Esophagus squamous epithelium (tissue), 5 donors: ENCODE measurements at regions not wholly inside any gene's neighbourhood (a gene's known extent, or its start where the extent isn't known, plus 50 kb on each side); places are given as distances from the start of the nearest gene placed in this dataset.

Source experiments
- DNase-seq: peaks from one replicate; lab custom pipeline; 2025; lab: John Stamatoyannopoulos, UW
- H3K27ac ChIP-seq, 4 donors: fragments of 200-600 bp; sonication (generic); one replicate each; pipeline ENCODE4 v1.5.1; 2016 to 2019; ENCODE audit warnings: mild to moderate bottlenecking in 1 of 4
- H3K27me3 ChIP-seq, 4 donors: fragments of 200-600 bp; sonication (generic); 1 replicate in 3 of 4; 2 replicates in 1 of 4; pipeline versions ENCODE4 v1.5.1 to v1.6.0; 2017 to 2021; ENCODE audit warnings: antibody characterized with exemption in 1 of 4
- H3K36me3 ChIP-seq, 3 donors: fragments of 200-600 bp; sonication (generic); one replicate each; pipeline ENCODE4 v1.5.1; 2016 to 2019
- H3K4me1 ChIP-seq, 3 donors: fragments of 200-600 bp; sonication (generic); one replicate each; pipeline ENCODE4 v1.5.1; 2017 to 2019
- H3K4me3 ChIP-seq, 4 donors: fragments of 200-600 bp; sonication (generic); 1 replicate in 3 of 4; 2 replicates in 1 of 4; pipeline ENCODE4 v1.5.1; 2016 to 2019; ENCODE audit warnings: mild to moderate bottlenecking in 2 of 4, moderate library complexity in 1 of 4
- H3K9me3 ChIP-seq, 3 donors: fragments of 200-600 bp; sonication (generic); one replicate each; pipeline ENCODE4 v1.5.1; 2016 to 2019
- POLR2A ChIP-seq, 4 donors: fragments of 450-650 bp; IDR thresholded peaks; one replicate each; pipeline ENCODE4 v1.6.1; 2017; ENCODE audit warnings: antibody characterized with exemption in 4 of 4, mild to moderate bottlenecking in 4 of 4, moderate library complexity in 3 of 4
- WGBS, 2 donors: methylation state at CpG; one replicate each; pipeline ENCODE4 v1.1.5; 2018; 5-methylcytosine and 5-hydroxymethylcytosine counted together
- intact Hi-C: fragments of 100-400 bp; cut with DNase I; formaldehyde crosslinking; loops from one replicate; pipeline ENCODE4 v1.15.0; 2022
- TF ChIP-seq, protein P1 (sequence below), 6 experiments: fragments of 450-650 bp in 4 of 6; fragments of 200-600 bp in 2 of 6; sonication (generic) in 2 of 6; IDR thresholded peaks; one replicate each; pipeline ENCODE4 v1.5.1; 2016 to 2019; ENCODE audit warnings: antibody characterized with exemption in 6 of 6, mild to moderate bottlenecking in 4 of 6, moderate library complexity in 4 of 6
- donor health status: DM: yes; HTN: yes; CAD: no.

DNA sequence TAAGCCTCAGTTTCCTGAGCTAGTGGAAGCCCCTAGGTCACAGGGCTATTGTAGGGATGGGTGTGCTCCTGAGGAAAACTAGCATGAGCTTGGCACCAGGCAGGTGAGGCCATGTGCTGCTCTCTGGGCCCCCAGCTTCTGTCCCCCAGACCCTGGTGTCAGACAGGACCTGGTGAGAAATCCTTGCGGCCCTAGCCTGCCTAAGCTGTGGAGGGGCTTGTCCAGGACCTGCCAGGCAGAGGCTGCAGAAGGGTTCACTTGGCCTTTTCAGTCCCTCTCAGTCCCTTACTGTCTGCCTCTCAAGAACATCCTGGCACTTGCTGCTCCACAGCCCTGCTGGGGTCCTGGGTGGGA is 58.4 kb downstream of the ZFP36L2 start:
- H3K27me3 ChIP-seq = no peaks in the 10 kb centered on the region
- no peak overlapping the region for H3K4me3 ChIP-seq
- WGBS, 2 donors = 100% methylated on average over 1 of the region's 1 CpG; no CpG with 5 or more reads in 1 of the 2 donors
- peak overlapping the region; percentile 85 to 91 (median 88) for H3K27ac ChIP-seq
- H3K36me3 ChIP-seq = no peaks in the 10 kb centered on the region
- DNase-seq = no peak
- intact Hi-C loops = loop anchor here (10.0 kb wide), 1 partner anchor 47 kb away; no protein-coding TSS in a partner anchor
- TF ChIP-seq POLR2A (IDR thresholded peaks at IDR 0.05) = no peak
- TF ChIP-seq, protein P1, sequence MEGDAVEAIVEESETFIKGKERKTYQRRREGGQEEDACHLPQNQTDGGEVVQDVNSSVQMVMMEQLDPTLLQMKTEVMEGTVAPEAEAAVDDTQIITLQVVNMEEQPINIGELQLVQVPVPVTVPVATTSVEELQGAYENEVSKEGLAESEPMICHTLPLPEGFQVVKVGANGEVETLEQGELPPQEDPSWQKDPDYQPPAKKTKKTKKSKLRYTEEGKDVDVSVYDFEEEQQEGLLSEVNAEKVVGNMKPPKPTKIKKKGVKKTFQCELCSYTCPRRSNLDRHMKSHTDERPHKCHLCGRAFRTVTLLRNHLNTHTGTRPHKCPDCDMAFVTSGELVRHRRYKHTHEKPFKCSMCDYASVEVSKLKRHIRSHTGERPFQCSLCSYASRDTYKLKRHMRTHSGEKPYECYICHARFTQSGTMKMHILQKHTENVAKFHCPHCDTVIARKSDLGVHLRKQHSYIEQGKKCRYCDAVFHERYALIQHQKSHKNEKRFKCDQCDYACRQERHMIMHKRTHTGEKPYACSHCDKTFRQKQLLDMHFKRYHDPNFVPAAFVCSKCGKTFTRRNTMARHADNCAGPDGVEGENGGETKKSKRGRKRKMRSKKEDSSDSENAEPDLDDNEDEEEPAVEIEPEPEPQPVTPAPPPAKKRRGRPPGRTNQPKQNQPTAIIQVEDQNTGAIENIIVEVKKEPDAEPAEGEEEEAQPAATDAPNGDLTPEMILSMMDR (IDR thresholded peaks at IDR 0.05) = no peak
- H3K9me3 ChIP-seq = no peaks in the 10 kb centered on the region
- peaks cover 27 to 70% (median 31%) of the 10 kb centered on the region in 3 donors for H3K4me1 ChIP-seq

GRCh38 chr2:43165378-43166069 is 60.9 kb downstream of the ZFP36L2 start:
- H3K27me3 ChIP-seq = no peaks in the 10 kb centered on the region
- H3K9me3 ChIP-seq = no peaks in the 10 kb centered on the region
- H3K4me1 ChIP-seq = peaks cover 24 to 59% (median 25%) of the 10 kb centered on the region in 3 donors
- H3K4me3 ChIP-seq = no peak overlapping the region
- no peak for TF ChIP-seq POLR2A (IDR thresholded peaks at IDR 0.05)
- TF ChIP-seq, protein P1 (IDR thresholded peaks at IDR 0.05) = no peak
- peak overlapping the region in 1 of 4 donors; percentile 29 for H3K27ac ChIP-seq
- intact Hi-C loops = loop anchor here (10.0 kb wide), 1 partner anchor 49 kb away; no protein-coding TSS in a partner anchor
- WGBS, 2 donors = 74 to 91% methylated on average over 6 to 9 of the region's 9 CpGs
- H3K36me3 ChIP-seq = no peaks in the 10 kb centered on the region
- DNase-seq = no peak

DNA sequence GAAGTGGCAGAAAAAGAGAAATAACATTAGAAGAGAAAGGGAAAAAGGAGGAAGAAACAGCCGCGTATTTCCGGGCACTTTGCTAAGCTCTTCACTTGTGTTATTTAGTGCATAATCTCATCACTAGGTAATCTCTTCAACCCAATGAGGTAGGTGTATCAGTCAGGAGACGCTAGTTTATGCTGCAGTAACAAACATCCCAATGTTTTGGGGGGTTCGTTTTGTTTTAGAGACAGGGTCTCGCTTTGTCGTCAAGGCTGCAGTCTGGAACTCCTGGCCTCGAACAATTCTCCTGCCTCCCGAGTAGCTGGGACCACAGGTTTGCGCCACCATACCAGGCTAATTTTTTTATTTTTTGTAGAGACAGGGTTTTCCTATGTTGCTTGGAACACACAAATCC is 61.7 kb downstream of the ZFP36L2 start:
- H3K4me1 ChIP-seq = peaks cover 23 to 59% (median 26%) of the 10 kb centered on the region in 3 donors
- intact Hi-C loops = loop anchor here (10.0 kb wide), 1 partner anchor 50 kb away; no protein-coding TSS in a partner anchor
- WGBS, 2 donors = 94 to 96% methylated on average over 10 of the region's 10 CpGs
- TF ChIP-seq, protein P1 (IDR thresholded peaks at IDR 0.05) = no peak
- no peak for TF ChIP-seq POLR2A (IDR thresholded peaks at IDR 0.05)
- H3K27me3 ChIP-seq = no peaks in the 10 kb centered on the region
- H3K36me3 ChIP-seq = no peaks in the 10 kb centered on the region
- peak overlapping the region in 1 of 4 donors; percentile 17 for H3K27ac ChIP-seq
- H3K4me3 ChIP-seq = no peak overlapping the region
- no peaks in the 10 kb centered on the region for H3K9me3 ChIP-seq
- no peak for DNase-seq

GRCh38 chr2:43163584-43164270 is 62.7 kb downstream of the ZFP36L2 start:
- H3K4me3 ChIP-seq = no peak overlapping the region
- no peaks in the 10 kb centered on the region for H3K36me3 ChIP-seq
- H3K9me3 ChIP-seq = no peaks in the 10 kb centered on the region
- H3K27ac ChIP-seq = peak overlapping the region in 3 of 4 donors; percentile 45 to 93 (median 55)
- no peak for DNase-seq
- WGBS, 2 donors = 69 to 74% methylated on average over 5 to 6 of the region's 6 CpGs
- TF ChIP-seq, protein P1 (IDR thresholded peaks at IDR 0.05) = no peak
- H3K4me1 ChIP-seq = peaks cover 22 to 59% (median 26%) of the 10 kb centered on the region in 3 donors
- no peaks in the 10 kb centered on the region for H3K27me3 ChIP-seq
- intact Hi-C loops = loop anchor here (10.0 kb wide), 1 partner anchor 51 kb away; no protein-coding TSS in a partner anchor

DNA sequence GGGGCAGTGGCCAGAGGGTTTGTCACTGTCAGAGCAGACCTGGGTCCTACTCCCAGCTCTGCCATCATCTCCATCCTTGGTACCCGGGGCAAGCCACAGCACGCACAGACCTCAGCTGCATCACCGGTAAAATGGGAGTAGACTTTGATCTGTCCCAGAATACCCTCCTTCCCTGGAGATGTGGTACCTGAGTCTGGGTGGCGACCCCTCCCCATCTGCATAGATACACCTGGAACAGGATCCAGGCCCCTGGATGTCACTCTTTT is 64.0 kb downstream of the ZFP36L2 start:
- no peak for DNase-seq
- Histone ChIP-seq H3K36me3 (no peaks in the 10 kb centered on the region), H3K4me3 (no peak overlapping the region), H3K27me3 (no peaks in the 10 kb centered on the region), H3K4me1 (peaks cover 24 to 60% (median 30%) of the 10 kb centered on the region in 3 donors), H3K27ac (peak overlapping the region in 3 of 4 donors; percentile 21 to 93 (median 45)), H3K9me3 (no peaks in the 10 kb centered on the region)
- no peak for TF ChIP-seq POLR2A (IDR thresholded peaks at IDR 0.05)
- TF ChIP-seq, protein P1 (IDR thresholded peaks at IDR 0.05) = no peak
- 79% methylated on average over 4 of the region's 4 CpGs; no CpG with 5 or more reads in 1 of the 2 donors for WGBS, 2 donors
- intact Hi-C loops = loop anchor here (10.0 kb wide), 1 partner anchor 52 kb away; no protein-coding TSS in a partner anchor
